Gastroesophageal sphincter (tissue), 3 donors: ENCODE measurements at regions not wholly inside any gene's neighbourhood (a gene's known extent, or its start where the extent isn't known, plus 50 kb on each side); places are given as distances from the start of the nearest gene placed in this dataset.

ENCODE experiments used
- POLR2A ChIP-seq, 2 donors: fragments of 450-650 bp; IDR thresholded peaks; one replicate each; pipeline ENCODE4 v1.6.1; 2017; ENCODE audit warnings: antibody characterized with exemption in 2 of 2, mild to moderate bottlenecking in 2 of 2, moderate library complexity in 1 of 2
- TF ChIP-seq, protein P1 (sequence below), 4 experiments: fragments of 200-600 bp in 2 of 4; fragments of 450-650 bp in 2 of 4; sonication (generic) in 1 of 4; IDR thresholded peaks; one replicate each; pipeline ENCODE4 v1.5.1; 2017 to 2019; ENCODE audit warnings: antibody characterized with exemption in 4 of 4, mild to moderate bottlenecking in 2 of 4, moderate library complexity in 2 of 4

DNA sequence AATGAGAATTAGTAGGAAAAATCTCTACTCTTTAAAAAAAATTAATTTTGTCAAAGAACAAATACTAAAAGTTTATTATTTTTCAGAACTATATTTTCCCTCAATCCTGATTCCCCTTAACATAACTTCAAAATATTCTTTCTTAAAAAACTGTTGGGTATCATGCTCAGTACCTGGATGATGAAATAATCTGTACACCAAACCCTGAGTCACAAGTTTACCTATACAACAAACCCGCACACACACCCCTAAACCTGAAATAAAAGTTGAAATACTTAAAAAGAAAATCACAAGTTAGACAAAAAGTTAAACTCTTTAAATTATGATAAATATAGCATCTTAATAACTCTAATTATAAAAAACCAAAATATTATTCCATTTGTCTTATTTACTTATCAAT lies 812.3 kb downstream of the MAT2B start:
- TF ChIP-seq, protein P1, sequence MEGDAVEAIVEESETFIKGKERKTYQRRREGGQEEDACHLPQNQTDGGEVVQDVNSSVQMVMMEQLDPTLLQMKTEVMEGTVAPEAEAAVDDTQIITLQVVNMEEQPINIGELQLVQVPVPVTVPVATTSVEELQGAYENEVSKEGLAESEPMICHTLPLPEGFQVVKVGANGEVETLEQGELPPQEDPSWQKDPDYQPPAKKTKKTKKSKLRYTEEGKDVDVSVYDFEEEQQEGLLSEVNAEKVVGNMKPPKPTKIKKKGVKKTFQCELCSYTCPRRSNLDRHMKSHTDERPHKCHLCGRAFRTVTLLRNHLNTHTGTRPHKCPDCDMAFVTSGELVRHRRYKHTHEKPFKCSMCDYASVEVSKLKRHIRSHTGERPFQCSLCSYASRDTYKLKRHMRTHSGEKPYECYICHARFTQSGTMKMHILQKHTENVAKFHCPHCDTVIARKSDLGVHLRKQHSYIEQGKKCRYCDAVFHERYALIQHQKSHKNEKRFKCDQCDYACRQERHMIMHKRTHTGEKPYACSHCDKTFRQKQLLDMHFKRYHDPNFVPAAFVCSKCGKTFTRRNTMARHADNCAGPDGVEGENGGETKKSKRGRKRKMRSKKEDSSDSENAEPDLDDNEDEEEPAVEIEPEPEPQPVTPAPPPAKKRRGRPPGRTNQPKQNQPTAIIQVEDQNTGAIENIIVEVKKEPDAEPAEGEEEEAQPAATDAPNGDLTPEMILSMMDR (IDR thresholded peaks at IDR 0.05) = no peak
- TF ChIP-seq POLR2A (IDR thresholded peaks at IDR 0.05) = no peak
